DMS53 (cell line): ENCODE measurements at regions not wholly inside any gene's neighbourhood (a gene's known extent, or its start where the extent isn't known, plus 50 kb on each side); places are given as distances from the start of the nearest gene placed in this dataset.

Experiments
- DNase-seq: peaks from one replicate; lab custom pipeline; 2025; lab: John Stamatoyannopoulos, UW

GRCh38 chr15:94606286-94606685 is 374.9 kb downstream of the MCTP2 start:
- DNase-seq: no peak

DNA sequence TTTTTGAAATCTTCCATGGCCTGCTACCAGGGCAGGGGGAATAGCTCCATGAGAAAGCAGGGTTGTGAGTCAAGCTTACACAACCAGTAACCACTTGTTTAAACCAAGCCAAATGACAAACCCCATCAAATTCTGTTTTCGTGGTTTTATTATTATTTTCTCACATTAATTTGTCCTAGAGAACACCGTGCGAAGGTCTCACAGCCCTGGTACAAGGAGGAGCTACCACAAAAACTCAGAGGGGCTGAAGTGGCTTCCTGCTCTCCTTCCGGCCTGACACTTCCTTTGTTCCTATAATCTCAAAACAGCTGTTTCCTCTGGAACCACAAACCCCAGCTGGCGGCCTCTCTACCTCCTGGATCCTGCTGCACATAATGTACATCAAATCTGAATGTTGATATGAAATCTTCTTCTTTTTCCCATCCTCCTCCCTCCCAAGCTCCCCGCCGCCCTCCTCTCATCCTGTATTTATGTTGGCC is 375.9 kb downstream of the MCTP2 start:
- no peak for DNase-seq

- no peak for DNase-seq
Observed at GRCh38 chr15:94610069-94610468, 378.7 kb downstream of the MCTP2 start.

DNA sequence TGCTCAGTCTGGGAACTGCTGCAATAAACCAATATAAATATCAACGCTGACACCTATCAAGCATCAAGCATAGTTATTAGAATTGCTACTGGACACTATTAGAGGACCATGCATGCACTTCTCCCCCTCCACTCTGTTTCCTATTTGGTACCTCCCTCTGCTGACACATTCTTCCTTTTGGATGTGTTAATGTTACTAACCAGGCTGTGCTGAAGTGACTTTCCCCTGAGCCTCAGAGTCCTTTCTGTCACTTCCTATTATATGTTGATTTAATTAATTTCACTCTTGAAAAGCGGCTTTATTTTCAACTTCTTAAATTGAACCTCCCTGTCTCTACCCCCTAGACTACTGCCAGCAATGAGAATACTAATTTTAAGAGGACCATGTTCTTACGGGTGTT is 379.1 kb downstream of the MCTP2 start:
- no peak for DNase-seq

- no peak for DNase-seq
Observed at GRCh38 chr15:94611656-94612055, 380.3 kb downstream of the MCTP2 start.

DNA sequence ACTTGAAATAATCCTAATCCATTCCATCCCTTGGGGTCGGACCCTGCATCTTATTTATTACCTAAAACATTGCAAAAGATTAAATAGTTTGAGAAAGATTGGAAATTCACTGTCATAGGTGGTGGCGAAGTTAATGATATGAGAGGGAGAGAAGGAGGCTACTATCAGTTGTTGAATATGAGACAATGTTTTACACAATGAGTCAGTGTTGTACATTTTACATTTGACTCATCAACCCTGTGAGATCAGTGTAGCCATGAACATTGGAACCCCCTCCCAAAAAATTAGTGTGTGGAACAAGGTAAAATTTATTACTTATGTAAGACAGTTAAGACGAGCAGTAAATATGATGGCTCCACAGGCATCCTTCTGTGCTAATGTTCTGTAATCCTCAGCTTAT is 384.3 kb downstream of the MCTP2 start:
- DNase-seq: no peak

DNA sequence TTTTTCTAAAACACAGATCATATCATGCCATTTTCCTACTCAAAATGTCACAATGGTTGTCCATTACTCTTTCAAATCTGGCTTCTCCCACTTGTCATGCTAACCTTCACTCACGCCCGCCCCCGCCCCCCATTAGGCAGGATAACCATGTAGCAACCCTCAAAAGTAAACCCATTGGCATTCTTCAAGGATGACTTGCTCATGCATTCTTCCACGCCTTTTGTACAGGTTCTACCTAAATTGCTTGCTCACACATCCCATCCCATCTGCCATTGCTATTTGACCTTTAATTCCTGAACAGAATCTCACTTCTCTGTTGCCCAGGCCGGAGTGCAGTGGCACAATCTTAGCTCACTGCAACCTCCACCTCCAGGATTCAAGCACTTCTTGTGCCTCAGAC is 389.3 kb downstream of the MCTP2 start:
- no peak for DNase-seq

- no peak for DNase-seq
Observed at GRCh38 chr15:94621736-94622135, 390.4 kb downstream of the MCTP2 start.

GRCh38 chr15:94626949-94627348 is 395.6 kb downstream of the MCTP2 start:
- DNase-seq: no peak

DNA sequence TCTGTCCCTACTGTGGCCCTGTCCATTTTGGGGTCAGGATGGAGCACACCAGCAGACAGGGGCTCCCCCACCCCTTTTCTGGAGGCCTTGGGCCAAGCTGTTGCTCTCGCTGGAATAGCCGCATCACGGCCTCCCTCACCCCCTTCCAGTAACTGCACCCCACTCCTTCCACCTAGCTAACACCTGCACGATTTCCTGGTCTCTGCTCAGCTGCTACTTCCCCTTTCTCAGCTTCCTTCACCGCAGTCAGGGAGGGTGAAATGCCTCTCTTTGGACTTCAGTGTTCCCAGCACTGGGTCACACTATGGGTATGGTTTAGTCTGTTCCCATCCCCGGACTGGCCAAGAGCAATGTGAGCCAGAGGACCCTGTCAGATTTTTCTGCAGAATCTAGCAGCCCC is 400.2 kb downstream of the MCTP2 start:
- DNase-seq: no peak

DNA sequence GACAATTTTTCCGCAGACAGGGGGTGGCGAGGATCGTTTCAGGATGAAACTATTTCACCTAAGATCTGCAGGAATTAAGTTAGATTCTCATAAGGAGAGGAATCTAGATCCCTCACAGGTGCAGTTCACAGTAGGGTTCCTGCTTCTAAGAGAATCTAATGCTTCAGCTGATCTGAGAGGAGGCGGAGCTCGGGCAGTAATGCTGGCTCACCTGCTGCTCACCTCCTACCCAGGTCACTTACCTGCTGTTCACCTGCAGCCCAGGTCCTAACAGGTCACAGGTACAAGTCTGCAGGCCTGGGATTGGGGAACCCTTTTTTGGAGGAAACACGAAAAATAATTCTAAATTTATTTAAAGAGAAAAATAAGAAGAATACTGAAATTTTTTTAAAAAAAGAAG is 406.8 kb downstream of the MCTP2 start:
- DNase-seq: no peak

DNA sequence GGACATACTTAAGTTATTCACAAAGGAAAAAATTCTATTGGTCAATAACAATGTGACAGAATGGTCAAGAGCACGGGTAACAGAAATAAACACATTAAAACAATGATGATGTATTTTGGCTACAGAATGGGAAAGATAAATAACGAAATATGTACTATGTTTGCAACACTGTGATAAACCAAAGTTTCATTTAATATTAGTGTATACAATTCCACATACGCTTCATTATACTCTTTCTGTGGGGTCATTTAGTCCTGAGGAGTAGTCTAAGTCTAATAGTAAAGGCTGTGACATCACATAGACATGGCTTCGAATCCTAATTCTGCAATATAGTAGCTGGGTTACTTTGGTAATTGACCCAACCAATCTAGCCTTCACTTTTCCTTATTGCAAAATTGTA is 408.3 kb downstream of the MCTP2 start:
- DNase-seq: no peak

DNA sequence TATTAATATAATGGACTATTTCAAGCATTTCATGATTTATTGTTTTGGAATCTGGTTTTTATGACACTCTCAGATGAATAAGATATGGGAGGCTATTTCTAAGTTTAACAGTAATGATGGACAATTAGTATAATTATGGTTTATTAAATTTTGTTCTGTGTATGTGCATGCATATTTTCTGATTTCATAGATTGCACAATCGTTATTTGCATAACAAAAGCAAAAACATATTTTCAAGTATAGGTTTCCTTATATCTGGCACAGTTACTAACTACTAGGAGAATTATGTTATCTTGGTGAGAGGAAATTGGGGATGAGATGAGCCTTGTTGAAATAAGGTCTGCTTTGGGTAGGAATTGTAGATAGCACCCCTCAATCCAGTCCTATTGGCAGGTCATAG is 413.1 kb downstream of the MCTP2 start:
- DNase-seq: no peak

GRCh38 chr15:94653071-94653470 is 421.7 kb downstream of the MCTP2 start:
- no peak for DNase-seq

- DNase-seq: no peak
Observed at GRCh38 chr15:94655249-94655880, 424.0 kb downstream of the MCTP2 start.

- DNase-seq: no peak
Observed at GRCh38 chr15:94665676-94666441, 434.5 kb downstream of the MCTP2 start.

GRCh38 chr15:94666553-94666952 is 435.2 kb downstream of the MCTP2 start:
- DNase-seq: no peak

DNA sequence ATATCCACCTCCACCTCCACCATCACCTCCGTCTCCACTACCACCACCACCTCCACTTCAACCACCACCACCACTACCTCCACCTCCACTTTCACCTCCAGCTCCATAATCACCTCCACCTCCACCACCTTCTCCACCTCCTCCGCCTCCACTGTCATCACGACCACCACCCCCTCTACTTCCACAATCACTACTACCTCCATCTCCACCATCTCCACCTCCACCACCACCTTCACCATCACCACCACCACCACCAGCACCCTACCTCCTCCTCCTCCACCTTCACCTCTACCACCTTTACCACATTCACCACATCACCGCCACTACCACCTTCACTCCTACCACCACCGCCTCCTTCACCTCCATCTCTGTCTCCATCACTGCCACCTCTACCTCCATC is 435.7 kb downstream of the MCTP2 start:
- no peak for DNase-seq

- peak; percentile 57 for DNase-seq
Observed at GRCh38 chr15:94670438-94671034, 439.2 kb downstream of the MCTP2 start.

DNA sequence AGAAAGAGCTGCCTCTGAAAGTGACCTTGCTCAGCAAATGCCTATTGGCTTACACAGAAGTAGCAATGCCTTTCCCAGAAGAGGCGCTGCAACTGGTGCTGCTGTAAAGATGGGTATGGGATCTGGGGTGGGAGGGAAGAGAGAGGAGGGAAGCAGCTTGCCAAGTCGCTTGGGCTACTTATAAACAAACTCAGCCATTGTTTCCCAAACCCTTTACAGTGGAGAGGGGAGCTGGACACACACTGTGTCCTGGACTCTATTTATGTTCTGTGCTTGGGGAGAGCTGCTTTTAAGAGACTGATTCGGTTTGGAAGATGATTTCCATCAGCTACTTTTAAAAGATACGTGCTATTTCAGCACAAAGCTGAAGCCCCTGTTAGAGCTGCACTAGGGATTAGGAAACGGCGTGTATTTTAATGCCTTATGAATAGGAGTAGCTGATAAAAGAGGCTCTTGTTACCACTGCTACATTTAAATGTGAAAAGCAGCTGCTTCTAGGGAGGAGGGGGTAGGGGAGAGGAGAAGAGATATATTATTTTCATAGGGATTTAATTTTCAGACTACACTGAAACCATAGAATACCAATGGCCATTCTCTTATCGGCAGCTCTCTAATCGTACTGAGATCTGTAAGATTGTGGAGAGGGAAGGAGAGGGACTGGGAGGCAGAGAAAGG is 440.6 kb downstream of the MCTP2 start:
- no peak for DNase-seq

DNA sequence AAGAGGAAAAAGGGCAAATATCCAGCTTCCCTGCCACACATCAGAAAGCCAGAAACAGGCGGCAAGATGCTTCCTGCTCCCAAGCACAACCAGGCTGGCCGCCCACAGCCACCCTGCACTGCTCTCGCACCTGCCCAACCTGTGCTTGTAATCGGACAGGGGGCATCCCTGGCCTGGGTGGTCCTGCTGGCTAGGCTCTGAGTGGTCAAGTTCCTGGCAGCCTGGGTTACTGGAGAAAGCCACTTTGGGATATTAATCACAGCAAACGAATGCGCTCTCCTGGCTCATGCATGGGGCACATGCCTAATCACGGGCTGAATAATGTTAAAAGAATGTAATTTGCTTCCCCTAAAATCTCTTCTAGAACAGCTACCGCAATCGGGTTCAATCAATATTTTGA is 442.4 kb downstream of the MCTP2 start:
- no peak for DNase-seq

DNA sequence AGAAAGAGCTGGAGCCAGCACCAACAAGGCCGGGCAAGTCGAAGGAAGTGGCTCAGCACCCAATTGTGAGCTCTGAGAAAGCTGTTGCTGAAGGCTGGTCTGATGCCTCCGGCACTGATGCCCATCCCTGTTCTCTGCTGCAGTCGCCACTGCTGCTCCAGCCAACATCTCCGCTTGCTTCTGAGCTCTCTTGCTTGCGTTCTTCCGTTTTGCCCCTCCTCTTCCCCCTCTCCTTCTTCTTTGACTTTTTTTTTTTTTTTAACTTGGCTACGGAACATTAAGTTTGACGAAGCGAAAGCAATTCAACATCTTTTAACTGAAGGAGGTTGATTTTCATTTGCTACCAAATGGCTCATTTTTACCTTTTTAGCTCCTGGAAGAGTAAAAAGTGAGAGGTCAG is 442.9 kb downstream of the MCTP2 start:
- no peak for DNase-seq
